Activated CD4-positive, alpha-beta T cell treated with anti-CD3 and anti-CD28 coated beads, Interleukin-2, amount 50 U/mL, for 4 hours (primary cell): ENCODE measurements at regions not wholly inside any gene's neighbourhood (a gene's known extent, or its start where the extent isn't known, plus 50 kb on each side); places are given as distances from the start of the nearest gene placed in this dataset.
"Not testable (repeated sequence)": the region's sequence is repeated elsewhere in the genome, so short reads cannot be mapped to it uniquely, and the experiment has no call there.

Experiments
- DNase-seq, 2 experiments: peaks; one replicate each; pipeline ENCODE4 v3.0.0-alpha.2; 2020

GRCh38 chr14:106393742-106394141 lies 867.4 kb downstream of the TMEM121 start:
- no peak for DNase-seq

GRCh38 chr14:106395456-106396050 lies 869.2 kb downstream of the TMEM121 start:
- DNase-seq = no peak

- no peak for DNase-seq
These were observed 870.6 kb downstream of the TMEM121 start for GRCh38 chr14:106396999-106397398.

DNA sequence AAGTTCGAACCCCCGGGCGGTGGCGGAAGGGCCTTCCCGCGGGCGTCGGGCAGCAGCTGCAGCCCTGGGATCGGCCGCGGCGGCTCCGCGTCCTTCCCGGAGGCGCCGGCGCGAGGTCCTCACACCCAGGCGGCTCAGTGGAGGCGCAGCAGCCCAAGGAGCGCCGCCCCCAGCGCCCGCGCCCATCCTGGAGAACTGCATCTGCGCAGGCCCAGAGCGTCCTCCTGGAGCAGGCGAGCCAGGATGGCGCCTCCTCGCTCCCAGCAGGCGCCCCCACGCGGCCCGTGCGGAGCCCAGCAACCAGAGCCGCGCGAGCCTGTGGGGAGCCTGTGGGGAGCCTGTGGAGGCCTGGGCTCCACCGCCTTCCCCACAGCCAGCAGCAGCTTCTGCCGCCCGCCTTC lies 872.5 kb downstream of the TMEM121 start:
- not testable (repeated sequence) for DNase-seq

DNA sequence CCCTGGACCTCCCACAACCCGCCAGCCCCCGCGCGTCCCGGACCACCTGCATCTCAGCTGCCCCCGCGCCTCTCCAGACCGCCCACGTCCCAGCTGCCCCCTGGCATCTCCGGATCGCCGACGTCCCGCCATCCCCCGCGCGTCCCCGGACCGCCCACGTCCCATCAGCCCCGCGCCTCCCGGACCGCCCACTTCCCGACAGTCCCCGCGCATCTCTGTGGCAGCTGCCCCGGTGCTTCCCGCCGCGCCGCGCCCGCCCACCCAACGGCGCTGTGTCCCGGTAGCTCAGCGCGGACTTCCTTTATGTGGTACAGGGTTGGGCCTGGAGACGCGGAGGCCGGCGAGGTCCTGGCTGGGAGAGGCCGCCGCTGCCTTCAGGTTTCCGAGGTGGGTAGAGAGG lies 874.9 kb downstream of the TMEM121 start:
- DNase-seq = not testable (repeated sequence)

- peak; percentile 10 to 21 for DNase-seq
These were observed 883.8 kb downstream of the TMEM121 start for GRCh38 chr14:106410229-106410628.

DNA sequence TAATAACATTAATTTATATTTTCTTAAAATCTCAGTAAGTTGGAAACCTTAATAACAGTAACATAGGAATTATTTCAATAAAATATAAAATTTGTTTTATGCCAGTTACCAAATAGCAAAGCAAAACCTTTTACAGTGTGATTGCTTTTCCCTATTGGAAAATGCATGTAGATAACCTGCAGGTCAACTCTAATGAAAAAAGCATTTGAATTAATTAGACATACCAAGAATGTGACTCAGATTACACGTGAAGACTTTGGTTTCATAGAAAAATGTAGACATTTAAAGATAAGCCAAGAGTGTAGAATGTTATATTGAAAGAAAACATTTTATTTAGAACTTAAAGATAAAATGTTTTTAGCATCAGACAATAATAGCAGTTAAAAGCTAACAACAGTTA lies 888.1 kb downstream of the TMEM121 start:
- DNase-seq = no peak

DNA sequence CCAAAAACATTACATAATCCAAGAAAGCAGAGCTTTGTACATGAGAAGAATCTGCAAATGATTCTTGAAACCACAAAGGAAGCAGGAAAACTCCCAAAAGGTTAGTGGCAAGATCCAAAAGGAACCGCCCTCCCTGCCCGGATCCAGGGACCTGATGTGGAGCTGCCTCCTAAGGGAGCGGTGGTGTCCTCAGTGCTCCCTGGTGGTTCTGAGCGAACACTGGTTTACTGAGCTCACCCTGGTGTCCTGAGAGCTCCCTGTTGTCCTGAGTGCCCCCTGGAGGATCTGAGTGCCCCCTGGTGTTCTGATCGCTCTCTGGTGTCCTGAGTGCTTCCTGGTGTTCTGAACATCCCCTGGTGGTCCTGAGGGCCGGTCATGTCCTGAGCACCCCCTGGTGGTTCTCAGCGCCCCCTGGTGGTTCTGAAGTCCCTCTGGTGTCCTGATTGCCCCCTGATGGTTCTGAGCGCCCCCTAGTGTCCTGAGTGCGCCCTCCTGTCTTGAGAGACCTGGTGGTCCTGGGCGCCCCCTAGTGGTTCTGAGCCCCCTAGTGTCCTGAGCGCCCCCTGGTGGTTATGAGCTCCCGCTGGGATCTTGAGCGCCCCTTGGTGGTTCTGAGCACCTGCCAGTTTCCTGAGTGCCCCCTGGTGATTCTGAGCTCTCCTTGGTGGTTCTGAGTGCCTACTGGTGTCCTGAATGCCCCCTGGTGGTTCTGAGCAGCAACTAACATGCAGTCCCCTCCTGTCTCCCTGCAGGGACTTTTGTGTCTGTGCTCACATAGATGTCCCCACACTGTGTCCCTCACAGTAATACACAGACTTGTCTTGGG lies 891.1 kb downstream of the TMEM121 start:
- DNase-seq = peak; percentile 70 to 75

GRCh38 chr14:106419376-106419965 lies 893.1 kb downstream of the TMEM121 start:
- no peak for DNase-seq

DNA sequence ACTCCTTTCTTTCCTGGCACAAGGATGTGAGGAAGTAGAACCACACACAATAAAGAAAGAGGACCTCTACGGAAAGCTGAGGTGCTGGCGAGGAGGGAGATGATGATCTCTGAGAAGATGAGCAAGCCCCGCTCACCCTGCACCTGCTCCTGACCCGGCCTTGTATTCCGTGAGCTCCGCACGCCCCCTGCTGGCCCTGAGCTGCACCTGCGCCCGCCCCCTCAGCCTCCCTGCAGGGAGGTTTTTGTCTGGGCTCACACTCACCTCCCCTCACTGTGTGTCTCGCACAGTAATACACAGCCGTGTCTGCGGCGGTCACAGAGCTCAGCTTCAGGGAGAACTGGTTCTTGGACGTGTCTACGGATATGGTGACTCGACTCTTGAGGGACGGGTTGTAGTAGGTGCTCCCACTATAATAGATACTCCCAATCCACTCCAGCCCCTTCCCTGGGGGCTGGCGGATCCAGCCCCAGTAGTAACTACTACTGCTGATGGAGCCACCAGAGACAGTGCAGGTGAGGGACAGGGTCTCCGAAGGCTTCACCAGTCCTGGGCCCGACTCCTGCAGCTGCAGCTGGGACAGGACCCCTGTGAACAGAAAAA lies 895.1 kb downstream of the TMEM121 start:
- peak in 1 of 2 experiments; percentile 6 for DNase-seq

DNA sequence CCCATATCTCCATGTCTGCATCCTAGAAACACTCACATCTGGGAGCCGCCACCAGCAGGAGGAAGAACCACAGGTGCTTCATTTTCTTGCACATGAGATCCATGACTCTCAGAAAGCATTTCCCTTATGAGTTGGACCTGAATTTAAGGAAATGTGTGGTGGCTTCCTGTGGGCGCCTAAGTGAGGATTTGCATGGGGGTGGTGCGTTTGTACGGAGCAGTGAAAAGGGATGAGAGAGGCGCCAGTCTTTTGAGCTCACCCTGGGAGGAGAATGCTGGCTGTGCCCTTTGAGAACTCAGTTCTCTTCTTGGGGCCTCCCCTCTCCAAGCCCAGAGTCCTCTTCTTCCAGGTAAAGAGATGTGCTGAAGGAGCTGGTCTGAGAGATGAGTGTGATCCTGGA lies 895.7 kb downstream of the TMEM121 start:
- no peak for DNase-seq

- DNase-seq = not testable (repeated sequence)
These were observed 898.8 kb downstream of the TMEM121 start for GRCh38 chr14:106425150-106425549.

- DNase-seq = peak; percentile 66 to 70
These were observed 910.0 kb downstream of the TMEM121 start for GRCh38 chr14:106436310-106436905.

- DNase-seq = peak; percentile 24 to 25
These were observed 916.5 kb downstream of the TMEM121 start for GRCh38 chr14:106442857-106443256.

GRCh38 chr14:106455026-106455425 lies 928.6 kb downstream of the TMEM121 start:
- no peak for DNase-seq

DNA sequence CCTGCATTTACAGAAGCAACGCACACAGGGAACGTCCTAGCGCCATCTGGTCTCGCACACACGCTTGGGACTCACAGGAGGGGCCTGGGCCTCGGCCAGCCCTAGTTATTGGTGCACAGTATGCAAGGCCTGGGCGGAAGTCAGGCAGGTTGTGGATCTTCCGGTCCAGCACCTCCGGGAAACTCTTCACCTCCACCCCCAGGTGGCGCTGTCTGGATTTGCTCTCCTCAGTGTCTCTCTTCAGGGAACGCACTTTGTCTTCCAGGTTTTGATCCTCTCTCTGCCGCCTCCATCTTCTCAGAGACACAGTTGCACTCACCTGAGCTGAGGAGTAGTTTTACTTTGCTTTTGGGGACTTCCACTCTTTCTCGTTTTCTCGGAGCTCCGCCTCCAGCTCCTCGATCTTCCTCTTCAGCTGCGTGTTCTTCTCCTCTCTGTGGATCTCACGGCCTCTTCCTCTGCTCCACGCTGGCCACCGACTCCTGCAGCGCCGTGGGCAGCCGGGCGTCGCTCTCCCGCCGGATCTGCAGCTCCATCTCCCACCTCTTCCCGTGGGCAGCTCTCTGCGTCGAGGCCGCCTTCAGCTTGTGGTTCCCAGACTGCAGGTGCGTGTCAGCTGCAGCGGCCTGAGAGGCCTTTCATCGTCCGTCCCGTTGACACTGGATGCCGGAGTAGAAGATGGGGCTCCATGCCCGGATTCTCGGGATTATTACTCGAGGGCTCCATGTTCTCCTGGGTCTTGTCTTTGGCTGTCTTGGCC lies 933.8 kb downstream of the TMEM121 start:
- DNase-seq = peak; percentile 51 to 58

DNA sequence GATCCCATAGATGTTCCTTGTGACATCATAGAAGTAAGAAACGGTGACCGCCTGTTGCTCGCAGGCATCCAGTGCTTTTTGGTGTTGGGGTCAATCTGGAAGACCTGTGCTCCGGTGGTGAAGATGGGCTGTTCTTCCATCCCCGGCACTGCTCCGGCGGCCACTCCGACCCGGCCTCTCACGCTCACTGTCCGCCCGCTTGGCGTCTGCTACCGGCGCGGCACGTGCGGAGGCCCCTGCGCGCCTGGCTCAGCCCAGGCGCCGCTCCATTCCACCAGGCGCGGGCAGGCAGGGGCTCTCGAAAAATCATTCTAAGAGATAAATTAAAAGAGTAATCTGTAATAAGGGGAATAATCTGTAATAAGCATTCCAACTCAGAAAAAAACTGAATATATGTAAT lies 934.5 kb downstream of the TMEM121 start:
- DNase-seq = no peak

GRCh38 chr14:106466483-106466882 lies 940.1 kb downstream of the TMEM121 start:
- not testable (repeated sequence) for DNase-seq

- DNase-seq = peak in 1 of 2 experiments; percentile 12
These were observed 942.5 kb downstream of the TMEM121 start for GRCh38 chr14:106468869-106469268.

GRCh38 chr14:106470028-106470427 lies 943.6 kb downstream of the TMEM121 start:
- not testable (repeated sequence) for DNase-seq

DNA sequence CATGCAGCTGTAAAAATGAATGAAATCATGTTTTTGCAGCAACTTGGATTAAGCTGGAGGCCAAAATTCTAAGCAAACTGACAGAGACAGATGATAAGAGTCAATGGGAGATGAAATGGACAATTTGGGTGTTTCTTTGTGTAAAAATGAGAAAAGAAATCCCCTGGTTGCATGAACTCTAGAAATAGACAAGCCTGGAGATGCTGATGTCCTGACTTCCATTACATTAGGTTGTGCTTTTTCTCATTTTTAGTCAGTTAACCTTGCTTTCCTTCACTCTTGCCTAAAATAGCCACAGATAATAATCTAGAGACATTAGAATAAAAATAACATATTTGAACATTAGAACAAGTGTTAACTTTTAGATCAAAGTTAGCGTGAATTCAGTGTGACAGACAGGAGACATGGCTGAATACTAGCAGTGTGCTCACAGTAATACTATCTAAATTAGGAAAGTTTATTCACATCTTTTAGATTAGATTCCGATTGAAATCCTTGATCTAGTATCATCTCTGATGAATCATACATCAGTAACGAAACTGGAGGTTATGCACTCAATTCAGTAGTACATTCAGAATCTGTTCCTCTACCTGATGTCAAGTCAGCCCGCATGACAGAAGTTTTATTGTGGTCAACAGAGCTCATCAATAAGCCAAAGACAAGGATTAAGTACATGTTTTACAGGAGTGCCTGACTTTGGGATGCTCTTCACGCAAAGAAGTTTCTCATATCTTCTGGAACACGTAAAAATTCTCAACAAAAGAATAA lies 948.1 kb downstream of the TMEM121 start:
- DNase-seq = not testable (repeated sequence)
